HFFc6 (cell line): ENCODE measurements at regions not wholly inside any gene's neighbourhood (a gene's known extent, or its start where the extent isn't known, plus 50 kb on each side); places are given as distances from the start of the nearest gene placed in this dataset.
"Not testable (repeated sequence)": the region's sequence is repeated elsewhere in the genome, so short reads cannot be mapped to it uniquely, and the experiment has no call there.

Experiments
- DNase-seq: peaks from one replicate; pipeline ENCODE4 v3.0.0-alpha.2; 2018
- H3K27ac Mint-ChIP-seq: 2 replicates; pipeline ENCODE4 v1.8.0; 2020; ENCODE audit warnings: mild to moderate bottlenecking, mixed read lengths
- H3K27me3 Mint-ChIP-seq: 2 replicates; pipeline ENCODE4 v1.8.0; 2021; ENCODE audit warnings: mild to moderate bottlenecking, moderate library complexity, mixed read lengths; ENCODE audit not compliant: insufficient read depth
- H3K36me3 Mint-ChIP-seq: 2 replicates; pipeline ENCODE4 v1.8.0; 2021; ENCODE audit warnings: low read depth, mixed read lengths
- H3K4me1 Mint-ChIP-seq: 2 replicates; pipeline ENCODE4 v1.8.0; 2020; ENCODE audit warnings: low read depth, mixed read lengths
- H3K4me3 Mint-ChIP-seq: 2 replicates; pipeline ENCODE4 v1.8.0; 2020; ENCODE audit warnings: mild to moderate bottlenecking, moderate library complexity, mixed read lengths
- H3K9me3 Mint-ChIP-seq: 2 replicates; pipeline ENCODE4 v1.8.0; 2020; ENCODE audit warnings: mild to moderate bottlenecking, mixed read lengths
- CTCF ChIP-seq: fragments of 200-600 bp; sonication (generic); IDR thresholded peaks from 2 replicates; pipeline ENCODE4 v1.5.0; 2021; ENCODE audit warnings: antibody characterized with exemption, mild to moderate bottlenecking

- no peaks in the 10 kb centered on the region for H3K36me3 Mint-ChIP-seq
- no peaks in the 10 kb centered on the region for H3K9me3 Mint-ChIP-seq
- no peaks in the 10 kb centered on the region for H3K4me1 Mint-ChIP-seq
- DNase-seq: no peak
- no peak for TF ChIP-seq CTCF
- H3K27ac Mint-ChIP-seq: no peak overlapping the region
- H3K27me3 Mint-ChIP-seq: peaks cover 2% of the 10 kb centered on the region; the same call in 1 of the 2 replicates
- no peak overlapping the region for H3K4me3 Mint-ChIP-seq
Observed at GRCh38 chr12:105681341-105681740, 350.9 kb downstream of the C12orf75 start.

- not testable (repeated sequence) for H3K27me3 Mint-ChIP-seq, DNase-seq, H3K36me3 Mint-ChIP-seq, H3K4me3 Mint-ChIP-seq, H3K27ac Mint-ChIP-seq, H3K4me1 Mint-ChIP-seq, H3K9me3 Mint-ChIP-seq
Observed at GRCh38 chr12:105682821-105683220, 352.3 kb downstream of the C12orf75 start.

- not testable (repeated sequence) for DNase-seq, H3K27me3 Mint-ChIP-seq, H3K9me3 Mint-ChIP-seq, H3K4me3 Mint-ChIP-seq, H3K27ac Mint-ChIP-seq, H3K36me3 Mint-ChIP-seq, H3K4me1 Mint-ChIP-seq
Observed at GRCh38 chr12:105683836-105684235, 353.3 kb downstream of the C12orf75 start.

- Mint-ChIP-seq H3K36me3 (peaks cover 18% of the 10 kb centered on the region; the same call in 1 of the 2 replicates), H3K27ac (no peak overlapping the region), H3K4me1 (no peaks in the 10 kb centered on the region), H3K9me3 (peaks cover 14% of the 10 kb centered on the region; the same call in 1 of the 2 replicates), H3K27me3 (peaks cover 2% of the 10 kb centered on the region), H3K4me3 (no peak overlapping the region)
- no peak for DNase-seq
- TF ChIP-seq CTCF: no peak
Observed at GRCh38 chr12:105698075-105698474, 367.6 kb downstream of the C12orf75 start.

- TF ChIP-seq CTCF: no peak
- DNase-seq: no peak
- no peak overlapping the region for H3K4me3 Mint-ChIP-seq
- peaks cover 13% of the 10 kb centered on the region; the same call in 1 of the 2 replicates for H3K9me3 Mint-ChIP-seq
- peaks cover 18% of the 10 kb centered on the region; the same call in 1 of the 2 replicates for H3K36me3 Mint-ChIP-seq
- H3K27ac Mint-ChIP-seq: no peak overlapping the region
- peaks cover 2% of the 10 kb centered on the region for H3K27me3 Mint-ChIP-seq
- no peaks in the 10 kb centered on the region for H3K4me1 Mint-ChIP-seq
Observed at GRCh38 chr12:105699209-105699608, 368.7 kb downstream of the C12orf75 start.

GRCh38 chr12:105704787-105705186, 374.3 kb downstream of the C12orf75 start:
- H3K4me3 Mint-ChIP-seq: no peak overlapping the region
- H3K36me3 Mint-ChIP-seq: no peaks in the 10 kb centered on the region
- peaks cover 26% of the 10 kb centered on the region for H3K4me1 Mint-ChIP-seq
- no peak for DNase-seq
- H3K27ac Mint-ChIP-seq: no peak overlapping the region
- H3K27me3 Mint-ChIP-seq: peaks cover 3% of the 10 kb centered on the region; the same call in 1 of the 2 replicates
- H3K9me3 Mint-ChIP-seq: no peaks in the 10 kb centered on the region
- TF ChIP-seq CTCF: no peak

GRCh38 chr12:105705235-105705634, 374.7 kb downstream of the C12orf75 start:
- TF ChIP-seq CTCF: no peak
- H3K4me3 Mint-ChIP-seq: no peak overlapping the region
- DNase-seq: no peak
- no peaks in the 10 kb centered on the region for H3K9me3 Mint-ChIP-seq
- peaks cover 26% of the 10 kb centered on the region for H3K4me1 Mint-ChIP-seq
- H3K27me3 Mint-ChIP-seq: peaks cover 3% of the 10 kb centered on the region; the same call in 1 of the 2 replicates
- no peak overlapping the region for H3K27ac Mint-ChIP-seq
- H3K36me3 Mint-ChIP-seq: no peaks in the 10 kb centered on the region
